Neural cell (in vitro differentiated cells): ENCODE measurements at regions not wholly inside any gene's neighbourhood (a gene's known extent, or its start where the extent isn't known, plus 50 kb on each side); places are given as distances from the start of the nearest gene placed in this dataset.

Experiments used
- EP300 ChIP-seq: fragments of 450-650 bp; conservative IDR thresholded peaks from 2 replicates; pipeline ENCODE4 v1.6.1; 2014; ENCODE audit warnings: antibody characterized with exemption, mild to moderate bottlenecking, moderate library complexity; ENCODE audit not compliant: poor library complexity, severe bottlenecking
- TF ChIP-seq, protein P1 (sequence below): fragments of 450-650 bp; IDR thresholded peaks from 2 replicates; pipeline ENCODE4 v1.5.1; 2014; ENCODE audit warnings: antibody characterized with exemption, mild to moderate bottlenecking, moderate library complexity; ENCODE audit not compliant: poor library complexity, severe bottlenecking

DNA sequence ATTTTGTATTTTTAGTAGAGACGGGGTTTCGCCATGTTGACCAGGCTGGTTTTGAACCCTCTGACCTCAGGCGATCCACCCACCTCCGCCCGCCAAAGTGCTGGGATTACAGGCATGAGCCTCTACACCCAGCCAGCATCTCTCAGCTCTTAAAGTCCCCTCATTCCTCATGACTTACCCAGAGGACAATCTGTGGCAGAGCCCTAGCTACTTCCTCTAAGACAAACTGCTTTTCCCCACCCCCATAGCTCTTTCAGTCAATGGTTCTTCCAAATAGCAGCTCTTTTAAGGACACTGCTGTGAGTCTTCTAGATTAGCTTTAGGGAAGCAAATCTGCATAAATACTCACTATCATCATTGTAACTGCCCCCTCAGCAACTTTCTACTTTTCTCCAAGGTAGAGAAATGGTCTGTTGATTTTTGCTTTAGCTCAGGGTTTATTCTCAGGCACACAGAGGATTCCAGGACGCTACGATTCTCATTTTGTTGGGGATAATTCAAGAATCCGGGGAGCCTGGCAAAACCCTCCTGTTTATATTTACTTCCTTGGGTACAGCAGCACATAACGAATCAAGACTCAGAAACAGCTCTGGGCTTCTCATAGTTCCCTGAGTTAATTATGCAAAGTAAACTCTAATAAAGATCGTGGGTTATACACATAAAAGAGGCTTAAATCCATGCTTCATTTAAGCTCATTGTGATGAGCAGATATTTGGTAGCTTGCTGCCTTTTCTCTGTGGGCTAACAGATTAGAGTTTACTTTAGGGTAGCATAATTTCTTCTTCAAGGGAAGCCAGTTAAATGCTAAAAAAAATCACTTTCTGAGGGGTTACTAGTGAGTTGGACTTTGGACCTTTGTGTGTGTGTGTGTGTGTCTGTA, 357.4 kb downstream of the TDRD3 start:
- TF ChIP-seq, protein P1, sequence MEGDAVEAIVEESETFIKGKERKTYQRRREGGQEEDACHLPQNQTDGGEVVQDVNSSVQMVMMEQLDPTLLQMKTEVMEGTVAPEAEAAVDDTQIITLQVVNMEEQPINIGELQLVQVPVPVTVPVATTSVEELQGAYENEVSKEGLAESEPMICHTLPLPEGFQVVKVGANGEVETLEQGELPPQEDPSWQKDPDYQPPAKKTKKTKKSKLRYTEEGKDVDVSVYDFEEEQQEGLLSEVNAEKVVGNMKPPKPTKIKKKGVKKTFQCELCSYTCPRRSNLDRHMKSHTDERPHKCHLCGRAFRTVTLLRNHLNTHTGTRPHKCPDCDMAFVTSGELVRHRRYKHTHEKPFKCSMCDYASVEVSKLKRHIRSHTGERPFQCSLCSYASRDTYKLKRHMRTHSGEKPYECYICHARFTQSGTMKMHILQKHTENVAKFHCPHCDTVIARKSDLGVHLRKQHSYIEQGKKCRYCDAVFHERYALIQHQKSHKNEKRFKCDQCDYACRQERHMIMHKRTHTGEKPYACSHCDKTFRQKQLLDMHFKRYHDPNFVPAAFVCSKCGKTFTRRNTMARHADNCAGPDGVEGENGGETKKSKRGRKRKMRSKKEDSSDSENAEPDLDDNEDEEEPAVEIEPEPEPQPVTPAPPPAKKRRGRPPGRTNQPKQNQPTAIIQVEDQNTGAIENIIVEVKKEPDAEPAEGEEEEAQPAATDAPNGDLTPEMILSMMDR, result no peak
- TF ChIP-seq EP300, result no peak
